ENCODE measurements at regions not wholly inside any gene's neighbourhood (a gene's known extent, or its start where the extent isn't known, plus 50 kb on each side); places are given as distances from the start of the nearest gene placed in this dataset.

GRCh38 chr6:155523821-155524651 is 68.4 kb upstream of the NOX3 start:
- Histone ChIP-seq H3K36me3 (ENCODE audit: control insufficient read depth in 1 of 2, insufficient read depth in 2 of 2, low read length in 2 of 2) (no peaks in the 10 kb centered on the region), H3K27ac (ENCODE audit: low read depth, low read length) (no peak overlapping the region), H3K9ac (ENCODE audit: low read depth in 1 of 2, low read length in 2 of 2) (no peak overlapping the region), H3K27me3 (ENCODE audit: control insufficient read depth in 1 of 2, insufficient read depth in 2 of 2, low read length in 2 of 2) (no peaks in the 10 kb centered on the region), H3K9me3 (ENCODE audit: control insufficient read depth in 1 of 2, low read length in 2 of 2) (no peaks in the 10 kb centered on the region), H3K4me3 (ENCODE audit: low read depth in 1 of 2, low read length in 2 of 2) (no peak overlapping the region), H3K4me1 (ENCODE audit: control insufficient read depth in 1 of 2, insufficient read depth in 2 of 2, low read length in 2 of 2) (no peaks in the 10 kb centered on the region)

DNA sequence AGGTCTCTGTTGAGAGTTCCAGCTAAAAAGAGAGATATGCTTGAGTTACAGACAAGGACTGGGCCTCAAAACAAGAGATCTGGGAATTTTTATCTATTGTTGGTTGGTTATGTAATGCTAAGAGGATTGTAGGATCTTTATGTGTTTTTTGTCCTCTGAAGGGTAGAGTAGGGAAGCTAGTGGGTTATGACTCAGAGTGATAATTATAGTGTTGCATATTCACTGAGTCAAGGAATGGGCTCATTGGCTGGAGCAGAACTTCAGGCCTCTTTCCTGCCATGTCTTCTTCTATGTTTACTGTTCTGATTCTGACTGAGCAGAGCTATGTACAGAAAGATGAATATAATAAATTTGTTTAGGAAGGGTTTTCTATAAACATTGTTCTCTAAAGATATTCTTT is 66.1 kb upstream of the NOX3 start:
- Histone ChIP-seq H3K9ac (ENCODE audit: low read depth in 1 of 2, low read length in 2 of 2) (no peak overlapping the region), H3K36me3 (ENCODE audit: control insufficient read depth in 1 of 2, insufficient read depth in 2 of 2, low read length in 2 of 2) (no peaks in the 10 kb centered on the region), H3K27me3 (ENCODE audit: control insufficient read depth in 1 of 2, insufficient read depth in 2 of 2, low read length in 2 of 2) (no peaks in the 10 kb centered on the region), H3K4me3 (ENCODE audit: low read depth in 1 of 2, low read length in 2 of 2) (no peak overlapping the region), H3K9me3 (ENCODE audit: control insufficient read depth in 1 of 2, low read length in 2 of 2) (no peaks in the 10 kb centered on the region), H3K4me1 (ENCODE audit: control insufficient read depth in 1 of 2, insufficient read depth in 2 of 2, low read length in 2 of 2) (no peaks in the 10 kb centered on the region), H3K27ac (ENCODE audit: low read depth, low read length) (no peak overlapping the region)

DNA sequence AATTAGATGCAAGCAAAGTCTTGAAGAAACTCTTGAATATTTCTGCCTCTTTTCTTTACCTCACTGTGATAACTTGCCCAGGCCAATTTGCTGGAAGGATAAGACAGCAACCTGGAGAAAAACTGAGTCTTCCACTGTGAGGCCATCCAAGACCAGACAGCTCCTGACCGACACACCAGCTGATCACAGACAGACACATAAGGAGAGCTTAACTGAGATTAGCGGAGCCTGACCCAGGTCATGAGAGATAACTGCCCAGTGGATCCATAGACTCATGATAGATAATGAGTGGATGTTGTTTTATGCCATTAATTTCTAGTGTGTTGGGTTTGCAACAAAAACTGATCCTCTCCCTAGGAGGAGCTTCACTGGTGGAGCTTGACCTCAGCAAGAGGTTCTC is 64.4 kb upstream of the NOX3 start:
- Histone ChIP-seq H3K9me3 (ENCODE audit: control insufficient read depth in 1 of 2, low read length in 2 of 2) (no peaks in the 10 kb centered on the region), H3K4me1 (ENCODE audit: control insufficient read depth in 1 of 2, insufficient read depth in 2 of 2, low read length in 2 of 2) (no peaks in the 10 kb centered on the region), H3K36me3 (ENCODE audit: control insufficient read depth in 1 of 2, insufficient read depth in 2 of 2, low read length in 2 of 2) (no peaks in the 10 kb centered on the region), H3K27me3 (ENCODE audit: control insufficient read depth in 1 of 2, insufficient read depth in 2 of 2, low read length in 2 of 2) (no peaks in the 10 kb centered on the region), H3K27ac (ENCODE audit: low read depth, low read length) (no peak overlapping the region), H3K4me3 (ENCODE audit: low read depth in 1 of 2, low read length in 2 of 2) (no peak overlapping the region), H3K9ac (ENCODE audit: low read depth in 1 of 2, low read length in 2 of 2) (no peak overlapping the region)

- Histone ChIP-seq H3K27me3 (ENCODE audit: control insufficient read depth in 1 of 2, insufficient read depth in 2 of 2, low read length in 2 of 2) (no peaks in the 10 kb centered on the region), H3K27ac (ENCODE audit: low read depth, low read length) (no peak overlapping the region), H3K9ac (ENCODE audit: low read depth in 1 of 2, low read length in 2 of 2) (no peak overlapping the region), H3K4me3 (ENCODE audit: low read depth in 1 of 2, low read length in 2 of 2) (no peak overlapping the region), H3K4me1 (ENCODE audit: control insufficient read depth in 1 of 2, insufficient read depth in 2 of 2, low read length in 2 of 2) (no peaks in the 10 kb centered on the region), H3K36me3 (ENCODE audit: control insufficient read depth in 1 of 2, insufficient read depth in 2 of 2, low read length in 2 of 2) (no peaks in the 10 kb centered on the region), H3K9me3 (ENCODE audit: control insufficient read depth in 1 of 2, low read length in 2 of 2) (no peaks in the 10 kb centered on the region)
Observed at GRCh38 chr6:155519176-155519738, 63.6 kb upstream of the NOX3 start.

GRCh38 chr6:155517294-155517693 is 61.7 kb upstream of the NOX3 start:
- Histone ChIP-seq H3K27ac (ENCODE audit: low read depth, low read length) (no peak overlapping the region), H3K4me3 (ENCODE audit: low read depth in 1 of 2, low read length in 2 of 2) (peak overlapping the region in 1 of 2 donors; percentile 62), H3K36me3 (ENCODE audit: control insufficient read depth in 1 of 2, insufficient read depth in 2 of 2, low read length in 2 of 2) (no peaks in the 10 kb centered on the region), H3K4me1 (ENCODE audit: control insufficient read depth in 1 of 2, insufficient read depth in 2 of 2, low read length in 2 of 2) (no peaks in the 10 kb centered on the region), H3K9ac (ENCODE audit: low read depth in 1 of 2, low read length in 2 of 2) (no peak overlapping the region), H3K27me3 (ENCODE audit: control insufficient read depth in 1 of 2, insufficient read depth in 2 of 2, low read length in 2 of 2) (no peaks in the 10 kb centered on the region), H3K9me3 (ENCODE audit: control insufficient read depth in 1 of 2, low read length in 2 of 2) (no peaks in the 10 kb centered on the region)

DNA sequence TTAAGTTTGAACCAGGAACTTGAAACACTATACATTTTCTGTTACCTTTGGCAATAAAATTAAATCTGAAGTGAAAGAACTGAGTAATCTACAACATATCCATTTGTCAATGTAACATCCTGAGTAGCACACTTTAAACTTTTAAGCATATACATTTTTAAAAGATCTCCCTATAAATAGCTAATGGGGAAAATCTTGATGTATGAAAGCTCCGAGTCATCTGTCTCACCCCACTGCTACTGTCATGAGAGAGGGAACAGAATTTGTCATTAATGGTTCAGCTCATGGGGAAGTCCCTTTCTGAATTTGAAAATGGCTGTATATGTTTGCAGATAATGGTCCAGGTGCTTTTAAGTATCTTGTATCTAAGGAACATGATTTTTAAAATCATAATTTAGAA is 55.2 kb upstream of the NOX3 start:
- Histone ChIP-seq H3K9ac (ENCODE audit: low read depth in 1 of 2, low read length in 2 of 2) (no peak overlapping the region), H3K36me3 (ENCODE audit: control insufficient read depth in 1 of 2, insufficient read depth in 2 of 2, low read length in 2 of 2) (no peaks in the 10 kb centered on the region), H3K9me3 (ENCODE audit: control insufficient read depth in 1 of 2, low read length in 2 of 2) (no peaks in the 10 kb centered on the region), H3K27me3 (ENCODE audit: control insufficient read depth in 1 of 2, insufficient read depth in 2 of 2, low read length in 2 of 2) (no peaks in the 10 kb centered on the region), H3K4me1 (ENCODE audit: control insufficient read depth in 1 of 2, insufficient read depth in 2 of 2, low read length in 2 of 2) (no peaks in the 10 kb centered on the region), H3K27ac (ENCODE audit: low read depth, low read length) (no peak overlapping the region), H3K4me3 (ENCODE audit: low read depth in 1 of 2, low read length in 2 of 2) (no peak overlapping the region)

GRCh38 chr6:155509743-155510475 is 54.3 kb upstream of the NOX3 start:
- Histone ChIP-seq H3K4me3 (ENCODE audit: low read depth in 1 of 2, low read length in 2 of 2) (no peak overlapping the region), H3K27ac (ENCODE audit: low read depth, low read length) (no peak overlapping the region), H3K4me1 (ENCODE audit: control insufficient read depth in 1 of 2, insufficient read depth in 2 of 2, low read length in 2 of 2) (no peaks in the 10 kb centered on the region), H3K9me3 (ENCODE audit: control insufficient read depth in 1 of 2, low read length in 2 of 2) (no peaks in the 10 kb centered on the region), H3K36me3 (ENCODE audit: control insufficient read depth in 1 of 2, insufficient read depth in 2 of 2, low read length in 2 of 2) (no peaks in the 10 kb centered on the region), H3K9ac (ENCODE audit: low read depth in 1 of 2, low read length in 2 of 2) (no peak overlapping the region), H3K27me3 (ENCODE audit: control insufficient read depth in 1 of 2, insufficient read depth in 2 of 2, low read length in 2 of 2) (no peaks in the 10 kb centered on the region)

DNA sequence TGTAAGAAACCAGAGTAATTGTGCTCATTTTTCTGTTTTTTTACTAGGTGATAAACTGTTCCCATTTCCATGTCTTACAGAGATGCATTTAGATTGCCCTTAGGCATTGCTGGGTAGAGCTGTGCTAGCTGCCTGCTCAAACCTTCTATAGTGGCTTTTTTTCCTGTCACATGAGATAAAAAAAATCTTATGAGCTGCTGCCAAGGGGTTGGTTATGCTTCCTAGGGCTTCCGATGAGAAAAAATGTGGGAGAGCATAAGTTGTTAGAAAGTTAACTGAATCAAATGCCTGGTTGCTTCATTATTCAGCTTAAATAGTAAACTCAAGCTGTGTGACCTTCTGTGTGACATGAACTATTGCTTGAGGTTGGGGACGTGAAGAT is 50.0 kb upstream of the NOX3 start:
- Histone ChIP-seq H3K27me3 (ENCODE audit: control insufficient read depth in 1 of 2, insufficient read depth in 2 of 2, low read length in 2 of 2) (no peaks in the 10 kb centered on the region), H3K27ac (ENCODE audit: low read depth, low read length) (no peak overlapping the region), H3K9ac (ENCODE audit: low read depth in 1 of 2, low read length in 2 of 2) (no peak overlapping the region), H3K9me3 (ENCODE audit: control insufficient read depth in 1 of 2, low read length in 2 of 2) (peaks cover 3% of the 10 kb centered on the region in 2 donors), H3K36me3 (ENCODE audit: control insufficient read depth in 1 of 2, insufficient read depth in 2 of 2, low read length in 2 of 2) (no peaks in the 10 kb centered on the region), H3K4me3 (ENCODE audit: low read depth in 1 of 2, low read length in 2 of 2) (no peak overlapping the region), H3K4me1 (ENCODE audit: control insufficient read depth in 1 of 2, insufficient read depth in 2 of 2, low read length in 2 of 2) (no peaks in the 10 kb centered on the region)

Measured in duodenal mucosa (tissue), 2 donors.